Activated naive CD8-positive, alpha-beta T cell treated with anti-CD3 and anti-CD28 coated beads, Interleukin-2, amount 50 U/mL, for 24 hours (primary cell): ENCODE measurements at regions not wholly inside any gene's neighbourhood (a gene's known extent, or its start where the extent isn't known, plus 50 kb on each side); places are given as distances from the start of the nearest gene placed in this dataset.
"Not testable (repeated sequence)": the region's sequence is repeated elsewhere in the genome, so short reads cannot be mapped to it uniquely, and the experiment has no call there.

Experiments
- ATAC-seq: fragments of 150-1000 bp; cut with Tn5 transposase; one replicate; pipeline ENCODE4 v1.10.0; 2021
- DNase-seq: peaks from one replicate; pipeline ENCODE4 v3.0.0; 2021
- H3K27ac Mint-ChIP-seq: one replicate; pipeline ENCODE4 v1.8.0; 2021; ENCODE audit warnings: mild to moderate bottlenecking, mixed read lengths
- H3K27me3 Mint-ChIP-seq: one replicate; pipeline ENCODE4 v1.8.0; 2021; ENCODE audit warnings: mixed read lengths
- H3K36me3 Mint-ChIP-seq: one replicate; pipeline ENCODE4 v1.8.0; 2021; ENCODE audit warnings: low read depth, mixed read lengths
- H3K4me1 Mint-ChIP-seq: one replicate; pipeline ENCODE4 v1.8.0; 2021; ENCODE audit warnings: mixed read lengths
- H3K4me3 Mint-ChIP-seq: one replicate; pipeline ENCODE4 v1.8.0; 2021; ENCODE audit warnings: mild to moderate bottlenecking, moderate library complexity, mixed read lengths
- H3K9me3 Mint-ChIP-seq: one replicate; pipeline ENCODE4 v1.8.0; 2021; ENCODE audit warnings: mixed read lengths

- not testable (repeated sequence) for DNase-seq, H3K4me3 Mint-ChIP-seq, H3K9me3 Mint-ChIP-seq, H3K4me1 Mint-ChIP-seq, H3K27ac Mint-ChIP-seq, H3K27me3 Mint-ChIP-seq
- ATAC-seq = peak; percentile 36
- peaks cover 23% of the 10 kb centered on the region for H3K36me3 Mint-ChIP-seq
Observed at GRCh38 chr7:65074959-65075358, 68.5 kb upstream of the ERV3-1 start.

- not testable (repeated sequence) for H3K27me3 Mint-ChIP-seq, H3K4me1 Mint-ChIP-seq, H3K9me3 Mint-ChIP-seq, H3K27ac Mint-ChIP-seq, ATAC-seq, H3K4me3 Mint-ChIP-seq, DNase-seq
- peaks cover 29% of the 10 kb centered on the region for H3K36me3 Mint-ChIP-seq
Observed at GRCh38 chr7:65073160-65073559, 66.7 kb upstream of the ERV3-1 start.

DNA sequence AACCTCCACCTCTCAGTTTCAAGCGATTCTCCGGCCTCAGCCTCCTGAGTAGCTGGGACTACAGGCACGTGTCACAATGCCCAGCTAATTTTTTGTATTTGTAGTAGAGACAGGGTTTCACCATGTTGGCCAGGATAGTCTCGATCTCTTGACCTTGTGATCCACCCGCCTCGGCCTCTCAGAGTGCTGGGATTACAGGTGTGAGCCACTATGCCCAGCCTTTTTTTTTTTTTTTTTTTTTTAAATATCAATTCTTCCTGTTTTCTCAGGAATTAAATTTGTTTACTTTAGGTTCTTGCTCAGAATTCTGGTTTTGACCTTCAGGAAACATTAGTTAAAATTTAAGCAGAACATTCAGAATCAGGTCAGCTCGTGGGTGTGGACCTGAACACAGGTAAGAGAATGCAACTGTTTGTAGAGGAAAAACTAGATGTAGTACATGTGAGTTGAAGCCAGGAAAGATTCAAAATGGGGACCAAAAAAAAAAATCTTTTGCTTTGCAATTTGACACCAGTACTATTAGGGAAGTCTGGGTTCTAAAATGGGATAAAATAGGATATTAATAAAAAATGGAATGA, 65.5 kb upstream of the ERV3-1 start:
- peaks cover 25% of the 10 kb centered on the region for H3K36me3 Mint-ChIP-seq
- H3K27ac Mint-ChIP-seq, H3K9me3 Mint-ChIP-seq, ATAC-seq, DNase-seq, H3K27me3 Mint-ChIP-seq, H3K4me3 Mint-ChIP-seq, H3K4me1 Mint-ChIP-seq: not testable (repeated sequence)

DNA sequence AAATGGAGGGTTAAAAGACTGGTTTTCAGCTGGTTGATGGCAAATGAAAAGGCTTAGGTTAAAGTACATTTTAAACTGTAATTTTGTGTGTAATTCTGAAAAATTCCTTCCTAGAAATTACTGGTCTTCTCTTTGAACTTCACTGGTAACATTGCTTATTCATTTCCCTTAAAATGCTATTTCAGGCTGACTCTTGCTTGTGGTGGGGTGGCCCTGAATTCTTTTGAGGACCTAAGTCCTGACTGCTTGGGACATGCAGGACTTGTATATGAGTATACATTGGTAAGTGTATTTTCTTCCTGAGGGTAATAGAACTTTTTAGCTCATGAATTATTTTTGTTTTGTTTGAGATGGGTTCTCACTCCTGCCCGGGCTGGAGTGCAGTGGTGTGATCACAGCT, 63.0 kb upstream of the ERV3-1 start:
- not testable (repeated sequence) for H3K4me3 Mint-ChIP-seq, H3K9me3 Mint-ChIP-seq, DNase-seq, H3K4me1 Mint-ChIP-seq, H3K27me3 Mint-ChIP-seq, ATAC-seq, H3K27ac Mint-ChIP-seq
- H3K36me3 Mint-ChIP-seq = peaks cover 23% of the 10 kb centered on the region

GRCh38 chr7:65062566-65062965, 56.1 kb upstream of the ERV3-1 start:
- not testable (repeated sequence) for H3K4me3 Mint-ChIP-seq, DNase-seq, H3K27ac Mint-ChIP-seq, H3K9me3 Mint-ChIP-seq, H3K27me3 Mint-ChIP-seq, ATAC-seq, H3K4me1 Mint-ChIP-seq, H3K36me3 Mint-ChIP-seq

DNA sequence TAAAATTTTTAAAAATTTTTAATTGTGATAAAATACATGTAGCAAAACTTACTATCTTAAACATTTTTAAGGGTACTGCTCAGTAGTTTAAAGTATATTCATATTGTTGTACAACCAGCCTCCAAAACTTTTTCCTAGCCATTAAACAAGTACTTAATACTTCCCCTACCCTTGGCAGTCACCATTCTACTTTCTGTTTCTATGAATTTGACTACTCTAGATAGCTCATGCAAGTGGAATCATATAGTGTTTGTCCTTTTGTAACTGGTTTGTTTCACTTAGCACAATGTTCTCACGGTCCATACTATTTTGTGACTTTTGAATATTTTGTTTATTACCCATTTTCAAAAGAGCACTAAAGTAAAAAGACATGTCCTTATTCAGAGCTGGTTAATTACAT, 52.8 kb upstream of the ERV3-1 start:
- DNase-seq, H3K27me3 Mint-ChIP-seq, H3K9me3 Mint-ChIP-seq, H3K27ac Mint-ChIP-seq, H3K4me1 Mint-ChIP-seq, ATAC-seq, H3K4me3 Mint-ChIP-seq: not testable (repeated sequence)
- H3K36me3 Mint-ChIP-seq = peaks cover 14% of the 10 kb centered on the region
